22Rv1 (cell line): ENCODE measurements at regions not wholly inside any gene's neighbourhood (a gene's known extent, or its start where the extent isn't known, plus 50 kb on each side); places are given as distances from the start of the nearest gene placed in this dataset.

Source experiments
- CTCF ChIP-seq: fragments of 450-650 bp; IDR thresholded peaks from 2 replicates; pipeline ENCODE4 v1.5.1; 2017; ENCODE audit warnings: mild to moderate bottlenecking
- ZFX ChIP-seq: fragments of 450-650 bp; IDR thresholded peaks from 2 replicates; pipeline ENCODE4 v1.6.1; 2017; ENCODE audit warnings: antibody characterized with exemption, borderline replicate concordance

GRCh38 chr3:146969356-146969755 is 364.2 kb upstream of the PLSCR5 start:
- TF ChIP-seq CTCF = no peak
- TF ChIP-seq ZFX = no peak
